GM10266 (cell line): ENCODE measurements at regions not wholly inside any gene's neighbourhood (a gene's known extent, or its start where the extent isn't known, plus 50 kb on each side); places are given as distances from the start of the nearest gene placed in this dataset.

Experiments used
- DNase-seq: peaks from one replicate; pipeline ENCODE4 v3.0.0; 2012; ENCODE audit errors: extremely low spot score
- TF ChIP-seq, protein P1 (sequence below): IDR thresholded peaks from 2 replicates; pipeline ENCODE4 v1.5.1; 2012; ENCODE audit warnings: mild to moderate bottlenecking, low read depth; ENCODE audit not compliant: control insufficient read depth, insufficient read depth; ENCODE audit errors: missing control alignments

DNA sequence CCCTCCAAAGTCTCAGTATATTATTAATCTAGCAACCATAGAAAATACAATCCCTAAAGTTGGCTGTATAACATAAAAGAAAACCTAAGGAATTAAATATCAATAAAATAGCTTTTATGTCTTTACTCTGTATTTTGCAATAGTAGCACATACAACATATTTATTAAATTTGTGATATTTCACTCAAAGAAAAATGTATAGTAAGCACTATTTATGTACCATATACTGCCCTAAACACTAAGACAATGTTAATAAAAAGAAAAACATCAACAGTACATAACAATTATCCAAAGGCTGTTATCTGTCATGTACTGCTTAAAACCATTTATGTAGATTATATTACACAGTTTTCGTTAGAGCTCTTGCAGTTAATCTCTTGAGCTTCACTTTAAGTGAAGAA, 834.5 kb upstream of the INTU start:
- TF ChIP-seq, protein P1, sequence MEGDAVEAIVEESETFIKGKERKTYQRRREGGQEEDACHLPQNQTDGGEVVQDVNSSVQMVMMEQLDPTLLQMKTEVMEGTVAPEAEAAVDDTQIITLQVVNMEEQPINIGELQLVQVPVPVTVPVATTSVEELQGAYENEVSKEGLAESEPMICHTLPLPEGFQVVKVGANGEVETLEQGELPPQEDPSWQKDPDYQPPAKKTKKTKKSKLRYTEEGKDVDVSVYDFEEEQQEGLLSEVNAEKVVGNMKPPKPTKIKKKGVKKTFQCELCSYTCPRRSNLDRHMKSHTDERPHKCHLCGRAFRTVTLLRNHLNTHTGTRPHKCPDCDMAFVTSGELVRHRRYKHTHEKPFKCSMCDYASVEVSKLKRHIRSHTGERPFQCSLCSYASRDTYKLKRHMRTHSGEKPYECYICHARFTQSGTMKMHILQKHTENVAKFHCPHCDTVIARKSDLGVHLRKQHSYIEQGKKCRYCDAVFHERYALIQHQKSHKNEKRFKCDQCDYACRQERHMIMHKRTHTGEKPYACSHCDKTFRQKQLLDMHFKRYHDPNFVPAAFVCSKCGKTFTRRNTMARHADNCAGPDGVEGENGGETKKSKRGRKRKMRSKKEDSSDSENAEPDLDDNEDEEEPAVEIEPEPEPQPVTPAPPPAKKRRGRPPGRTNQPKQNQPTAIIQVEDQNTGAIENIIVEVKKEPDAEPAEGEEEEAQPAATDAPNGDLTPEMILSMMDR, result no peak

DNA sequence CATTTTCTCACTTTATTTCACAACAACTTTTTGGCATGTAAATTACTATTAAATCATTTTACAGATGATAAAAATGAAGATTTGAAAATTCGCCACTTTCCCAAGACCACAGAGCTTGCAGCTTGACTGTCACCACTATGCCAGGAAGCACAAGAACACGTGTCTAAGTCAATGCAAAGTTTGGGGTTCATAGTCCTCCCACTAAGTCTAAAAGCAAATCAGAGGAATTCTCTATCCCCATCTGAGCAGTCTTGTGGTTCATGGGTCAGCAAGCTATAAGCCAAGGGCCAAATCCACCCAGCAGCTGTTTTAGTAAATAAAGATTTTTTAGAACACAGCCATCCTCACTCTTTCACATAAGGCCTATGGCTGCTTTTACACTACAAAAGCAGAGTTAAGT, 833.3 kb upstream of the INTU start:
- DNase-seq, result no peak
- TF ChIP-seq, protein P1, result no peak

More for the DNA sequence above, 834.5 kb upstream of the INTU start:
- no peak for DNase-seq

- no peak for DNase-seq
These were observed 832.7 kb upstream of the INTU start for GRCh38 chr4:126799971-126800574.

DNA sequence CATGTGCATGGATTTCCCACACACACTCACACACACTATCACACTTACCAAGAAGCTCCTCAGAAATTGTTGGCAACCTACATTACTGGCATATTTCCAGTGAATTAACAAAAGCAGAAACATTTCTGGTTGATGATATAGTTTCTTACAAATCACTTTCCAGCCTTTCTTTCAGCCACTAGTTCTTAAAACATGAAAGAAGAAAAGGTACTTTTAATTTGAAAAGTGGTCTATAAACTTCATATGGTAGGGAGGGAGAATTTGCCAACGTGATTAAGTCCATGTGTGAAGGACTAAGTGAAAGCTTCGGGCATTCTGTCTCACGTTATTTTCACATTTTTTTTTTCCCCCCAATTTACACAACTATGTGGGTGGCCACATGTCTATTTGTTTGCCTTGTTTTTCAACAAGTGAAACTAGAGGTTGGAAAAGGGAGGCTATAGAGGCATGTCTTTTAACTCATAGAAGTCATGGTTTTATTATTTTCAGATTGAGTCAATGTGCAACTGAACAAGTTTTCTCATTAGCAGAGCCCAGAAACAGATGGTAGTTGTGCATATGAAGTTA, 832.1 kb upstream of the INTU start:
- DNase-seq, result no peak

More at GRCh38 chr4:126799971-126800574, 832.7 kb upstream of the INTU start:
- TF ChIP-seq, protein P1, result no peak

DNA sequence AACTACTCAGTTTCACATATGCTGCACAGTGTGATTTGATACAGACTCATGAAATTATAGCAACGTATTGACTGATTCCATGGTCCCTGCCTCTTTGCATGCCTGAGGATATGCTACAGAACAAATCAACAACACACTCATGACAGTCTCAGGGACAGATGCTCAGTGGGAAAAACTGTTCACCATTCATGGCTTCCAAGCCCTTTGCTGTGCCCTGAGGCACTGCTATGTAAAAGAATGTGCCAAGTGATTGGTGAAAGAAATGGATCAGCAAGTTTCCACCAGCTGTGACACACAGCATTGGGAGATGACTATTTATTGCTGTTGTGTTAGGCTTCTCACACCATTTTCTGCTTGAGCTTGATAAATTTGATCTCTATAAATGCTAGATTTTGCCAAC, 825.6 kb upstream of the INTU start:
- no peak for DNase-seq

More for the DNA sequence above, 832.1 kb upstream of the INTU start:
- TF ChIP-seq, protein P1, result no peak

DNA sequence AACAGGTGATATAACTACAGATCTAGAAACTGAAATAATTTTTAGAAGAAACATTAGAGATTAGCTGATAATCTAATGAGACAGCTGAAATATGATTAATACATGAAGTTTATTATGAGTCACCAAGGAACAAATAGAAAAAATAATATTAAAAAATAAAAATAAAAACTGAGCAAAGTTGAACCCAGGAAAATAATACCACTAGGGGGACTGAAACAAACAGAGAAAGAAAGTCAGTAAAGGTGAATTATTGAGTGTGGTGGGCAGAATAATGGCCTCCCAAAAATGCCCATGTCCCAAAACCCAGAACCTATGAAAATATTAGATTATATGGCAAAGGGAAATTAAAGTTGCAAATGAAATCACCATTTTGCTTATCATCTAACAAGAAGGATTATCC, 820.7 kb upstream of the INTU start:
- TF ChIP-seq, protein P1, result no peak

More for the DNA sequence above, 825.6 kb upstream of the INTU start:
- TF ChIP-seq, protein P1, result no peak

DNA sequence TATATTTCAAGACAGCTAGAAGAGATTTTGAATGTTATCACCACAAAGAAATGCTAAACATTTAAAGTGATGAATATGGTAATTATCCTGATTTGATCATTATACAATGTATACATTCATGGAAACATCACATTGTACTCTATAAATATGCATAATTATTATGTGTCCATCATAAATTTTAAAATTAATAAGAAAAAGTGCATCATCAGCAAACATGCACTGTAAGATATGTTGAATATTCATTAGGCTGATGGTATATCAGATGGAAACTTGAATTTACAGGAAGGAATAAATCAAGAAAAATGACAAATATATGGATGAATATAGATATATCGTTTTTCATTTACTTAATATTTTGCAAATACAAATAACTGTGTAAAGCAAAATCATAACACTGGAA, 812.1 kb upstream of the INTU start:
- TF ChIP-seq, protein P1, result no peak
- DNase-seq, result no peak

More for the DNA sequence above, 820.7 kb upstream of the INTU start:
- no peak for DNase-seq
